HG02938 (cell line): ENCODE measurements at regions not wholly inside any gene's neighbourhood (a gene's known extent, or its start where the extent isn't known, plus 50 kb on each side); places are given as distances from the start of the nearest gene placed in this dataset.
"Not testable (repeated sequence)": the region's sequence is repeated elsewhere in the genome, so short reads cannot be mapped to it uniquely, and the experiment has no call there.

Experiments
- ATAC-seq: cut with Tn5 transposase; IDR thresholded peaks from one replicate; pipeline ENCODE4 v1.9.1; 2021; ENCODE audit warnings: mild to moderate bottlenecking, moderate library complexity; ENCODE audit not compliant: unreplicated experiment

DNA sequence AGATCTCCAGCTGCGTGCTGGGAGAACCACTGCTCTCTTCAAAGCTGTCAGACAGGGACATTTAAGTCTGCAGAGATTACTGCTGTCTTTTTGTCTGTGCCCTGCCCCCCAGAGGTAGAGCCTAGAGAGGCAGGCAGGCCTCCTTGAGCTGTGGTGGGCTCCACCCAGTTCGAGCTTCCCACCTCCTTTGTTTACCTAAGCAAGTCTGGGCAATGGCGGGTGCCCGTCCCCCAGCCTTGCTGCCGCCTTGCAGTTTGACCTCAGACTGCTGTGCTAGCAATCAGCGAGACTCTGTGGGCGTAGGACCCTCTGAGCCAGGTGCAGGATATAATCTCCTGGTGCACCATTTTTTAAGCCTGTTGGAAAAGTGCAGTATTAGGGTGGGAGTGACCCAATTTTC, 128.6 kb downstream of the ACTR3 start:
- not testable (repeated sequence) for ATAC-seq

DNA sequence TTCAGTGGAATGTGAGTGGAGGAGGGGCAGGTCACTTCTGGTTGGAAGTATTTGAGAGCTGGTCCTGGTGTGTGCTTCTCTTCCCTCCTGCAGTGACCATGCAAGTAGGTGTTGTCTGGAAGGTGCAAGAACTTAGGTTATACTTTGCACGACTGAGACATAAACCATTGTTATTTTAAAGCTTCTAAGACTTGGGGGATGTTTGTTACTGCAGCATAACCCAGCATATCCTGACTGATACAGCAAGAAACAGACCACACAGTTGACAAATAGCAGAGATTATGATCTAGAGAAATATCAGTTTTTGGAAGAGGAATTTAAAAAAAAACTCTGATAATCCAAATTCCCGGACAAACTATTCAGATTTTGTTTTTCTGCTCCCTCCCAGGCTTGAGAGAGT, 130.8 kb downstream of the ACTR3 start:
- no peak for ATAC-seq

DNA sequence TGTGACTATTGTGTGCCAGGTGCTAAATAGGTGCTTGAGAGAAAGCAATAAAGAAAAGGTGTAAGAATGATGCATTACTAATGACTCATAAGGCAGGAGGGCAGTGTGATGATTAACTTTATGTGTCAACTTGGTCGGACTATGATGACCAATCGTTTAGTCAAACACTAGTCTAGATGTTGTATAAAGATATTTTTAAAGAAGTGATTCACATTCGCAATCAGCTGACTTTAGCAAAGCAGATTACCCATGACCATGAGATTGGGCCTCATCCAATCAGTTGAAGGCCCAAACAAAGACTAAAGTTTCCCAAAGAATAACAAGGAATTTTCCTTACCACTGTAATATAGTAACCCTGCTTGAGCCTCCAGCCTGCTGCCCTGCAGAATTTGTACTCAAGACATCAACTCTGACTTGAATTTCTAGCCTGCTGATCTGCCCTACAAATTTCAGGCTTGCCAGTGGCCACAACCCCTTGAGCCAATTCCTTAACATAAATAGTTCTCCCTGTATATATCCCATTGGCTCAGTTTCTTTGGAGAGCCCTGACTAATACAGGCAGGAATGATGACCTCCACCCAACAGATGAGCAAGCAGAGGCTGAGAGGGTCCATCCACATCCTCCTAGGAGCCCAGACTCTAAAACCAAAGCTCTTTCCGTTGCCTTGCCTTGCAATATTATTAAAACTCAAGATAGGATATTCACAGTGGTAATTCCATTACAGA, 132.6 kb downstream of the ACTR3 start:
- no peak for ATAC-seq

DNA sequence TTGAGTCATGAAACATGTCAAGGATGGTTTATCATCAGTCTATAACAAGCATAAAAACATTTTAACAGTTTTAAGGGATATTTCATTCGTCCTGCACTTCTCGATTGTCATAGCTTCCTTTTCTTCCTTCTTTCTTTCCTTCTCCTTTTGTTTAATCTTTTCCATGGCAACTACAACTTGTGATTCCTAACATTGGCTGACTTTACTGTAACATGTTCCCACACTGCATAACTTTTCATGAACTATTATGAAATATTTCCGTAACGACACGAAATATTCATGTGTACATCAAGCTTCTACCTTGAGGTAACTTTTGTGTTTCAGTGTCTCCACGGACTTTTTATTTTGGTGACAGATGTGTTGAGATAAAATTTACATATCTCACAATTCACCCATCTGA, 134.4 kb downstream of the ACTR3 start:
- ATAC-seq, result no peak

GRCh38 chr2:114025030-114025429, 135.1 kb downstream of the ACTR3 start:
- no peak for ATAC-seq

DNA sequence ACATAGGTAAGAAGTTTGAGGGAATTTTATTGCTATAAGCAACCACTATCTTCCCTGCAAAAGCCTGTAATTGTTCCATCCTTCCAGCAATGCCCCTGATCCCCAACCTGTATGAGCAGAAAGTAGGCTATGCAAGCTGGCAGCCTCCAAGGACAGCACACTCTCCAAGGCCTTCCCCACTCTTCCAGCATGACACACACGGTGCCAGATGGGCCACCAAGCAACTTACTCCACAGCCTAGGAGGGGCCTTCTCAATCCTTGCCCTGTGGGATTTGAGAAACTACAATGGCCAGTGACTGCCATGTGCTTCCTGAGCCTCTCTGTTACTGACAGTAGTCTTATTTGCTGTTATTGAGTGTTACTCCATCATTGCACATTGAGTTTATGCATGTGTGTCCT, 137.5 kb downstream of the ACTR3 start:
- no peak for ATAC-seq

- ATAC-seq, result no peak
Measured at GRCh38 chr2:114031605-114032505, 142.0 kb downstream of the ACTR3 start.

- ATAC-seq, result no peak
Measured at GRCh38 chr2:114032705-114033104, 142.8 kb downstream of the ACTR3 start.

GRCh38 chr2:114034742-114035141, 144.9 kb downstream of the ACTR3 start:
- ATAC-seq, result no peak

- no peak for ATAC-seq
Measured at GRCh38 chr2:114038710-114039109, 148.8 kb downstream of the ACTR3 start.

- no peak for ATAC-seq
Measured at GRCh38 chr2:114039677-114040076, 149.8 kb downstream of the ACTR3 start.

DNA sequence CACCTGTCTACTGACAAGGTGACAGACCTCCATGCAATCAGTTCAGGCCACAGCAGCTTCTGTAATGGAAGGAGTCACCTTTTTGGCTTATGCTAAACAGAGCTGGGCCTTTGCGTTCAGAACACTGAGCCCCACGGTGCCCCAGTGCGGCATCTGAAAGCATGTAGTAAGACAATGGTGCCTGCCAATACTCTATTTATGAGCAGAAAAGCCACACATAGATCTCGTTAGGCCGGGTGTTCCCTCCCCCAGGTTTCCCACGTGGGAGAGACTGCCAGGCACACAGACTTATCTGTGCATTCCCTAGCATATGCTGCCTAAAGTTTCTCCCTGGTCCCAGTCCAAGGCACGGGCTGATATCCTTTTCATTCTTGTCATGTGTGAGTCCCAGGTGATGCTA, 150.9 kb downstream of the ACTR3 start:
- no peak for ATAC-seq

- no peak for ATAC-seq
Measured at GRCh38 chr2:114044985-114045384, 155.1 kb downstream of the ACTR3 start.

- no peak for ATAC-seq
Measured at GRCh38 chr2:114046373-114046772, 156.5 kb downstream of the ACTR3 start.

DNA sequence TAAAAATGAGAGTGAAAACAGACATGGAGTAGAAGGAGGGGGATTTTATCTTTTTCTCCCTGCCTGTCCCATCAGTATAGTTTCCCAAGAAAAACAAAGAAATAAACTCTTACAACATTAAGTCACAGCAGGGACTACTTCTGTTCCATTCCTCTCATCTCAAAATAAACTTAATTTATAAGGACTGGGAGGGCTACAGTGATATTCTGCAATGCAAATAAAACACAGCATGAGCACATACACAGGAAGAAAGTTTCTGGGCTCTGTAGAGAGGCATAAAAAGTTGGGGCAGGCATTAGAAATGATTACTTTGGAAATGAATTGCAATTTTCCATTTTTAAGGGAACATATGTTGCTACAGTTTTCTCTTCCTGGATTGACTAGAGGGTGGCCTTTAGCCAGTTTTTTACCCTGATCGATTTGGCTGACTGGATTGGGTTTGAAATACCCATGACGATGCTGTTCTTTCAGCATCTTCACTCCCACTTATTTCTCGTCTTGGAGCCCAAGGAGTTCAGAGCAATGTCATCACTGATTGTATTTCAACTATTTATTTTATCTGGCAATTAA, 157.1 kb downstream of the ACTR3 start:
- ATAC-seq, result no peak

- ATAC-seq, result no peak
Measured at GRCh38 chr2:114049280-114049679, 159.4 kb downstream of the ACTR3 start.

- ATAC-seq, result no peak
Measured at GRCh38 chr2:114049826-114050225, 159.9 kb downstream of the ACTR3 start.

- ATAC-seq, result peak; percentile 58
Measured at GRCh38 chr2:114056294-114057143, 166.6 kb downstream of the ACTR3 start.

DNA sequence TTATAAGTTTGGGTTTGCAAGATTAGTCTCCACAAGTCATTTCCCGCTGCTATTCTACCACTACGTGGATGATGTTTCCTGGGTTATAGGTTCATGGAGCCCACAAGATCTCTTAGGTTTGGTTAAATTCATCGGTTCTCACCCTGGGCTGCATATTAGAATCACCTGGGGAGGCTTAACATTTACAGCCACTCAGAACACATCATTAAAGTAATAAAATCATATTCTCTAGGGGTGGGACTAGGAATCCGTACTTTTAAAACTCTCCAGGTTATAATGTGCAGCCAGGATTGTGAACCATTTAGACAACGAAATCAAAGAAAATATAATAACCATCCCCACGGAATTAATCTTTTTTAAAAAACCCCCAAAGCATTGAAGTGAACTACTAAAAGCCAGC, 167.7 kb downstream of the ACTR3 start:
- ATAC-seq, result no peak

- no peak for ATAC-seq
Measured at GRCh38 chr2:114061566-114062098, 171.7 kb downstream of the ACTR3 start.

- no peak for ATAC-seq
Measured at GRCh38 chr2:114063346-114063745, 173.5 kb downstream of the ACTR3 start.
